Hepatocyte (in vitro differentiated cells): ENCODE measurements at regions not wholly inside any gene's neighbourhood (a gene's known extent, or its start where the extent isn't known, plus 50 kb on each side); places are given as distances from the start of the nearest gene placed in this dataset.
"Not testable (repeated sequence)": the region's sequence is repeated elsewhere in the genome, so short reads cannot be mapped to it uniquely, and the experiment has no call there.

Source experiments
- DNase-seq: peaks from one replicate; pipeline ENCODE4 v3.0.0-alpha.2; 2016; ENCODE audit warnings: low spot score
- H2AFZ ChIP-seq: fragments of 200-600 bp; sonication (generic); 2 replicates; pipeline ENCODE4 v1.6.0; 2016; ENCODE audit warnings: antibody characterized with exemption, mild to moderate bottlenecking
- H3K27ac ChIP-seq: fragments of 200-600 bp; sonication (generic); 2 replicates; pipeline ENCODE4 v1.5.1; 2016; ENCODE audit warnings: mild to moderate bottlenecking
- H3K27me3 ChIP-seq: fragments of 200-600 bp; sonication (generic); 2 replicates; pipeline ENCODE4 v1.6.1; 2016
- H3K36me3 ChIP-seq: fragments of 200-600 bp; sonication (generic); replicated peaks from 2 replicates; pipeline ENCODE4 v1.5.1; 2016; ENCODE audit warnings: low read depth; ENCODE audit not compliant: insufficient read depth
- H3K4me1 ChIP-seq: fragments of 200-600 bp; sonication (generic); 2 replicates; pipeline ENCODE4 v1.5.1; 2016; ENCODE audit warnings: mild to moderate bottlenecking, moderate library complexity; ENCODE audit not compliant: insufficient read depth
- H3K4me2 ChIP-seq: fragments of 200-600 bp; sonication (generic); 2 replicates; pipeline ENCODE4 v1.6.0; 2016
- H3K4me3 ChIP-seq: fragments of 200-600 bp; sonication (generic); 2 replicates; pipeline ENCODE4 v1.5.1; 2016; ENCODE audit warnings: mild to moderate bottlenecking
- H3K79me2 ChIP-seq: fragments of 200-600 bp; sonication (generic); 2 replicates; pipeline ENCODE4 v1.6.0; 2017; ENCODE audit warnings: mild to moderate bottlenecking
- H3K9me2 ChIP-seq: fragments of 200-600 bp; sonication (generic); replicated peaks from 2 replicates; pipeline ENCODE4 v1.6.0; 2017; ENCODE audit warnings: mild to moderate bottlenecking; ENCODE audit not compliant: insufficient read depth
- H3K9me3 ChIP-seq: fragments of 200-600 bp; sonication (generic); 2 replicates; pipeline ENCODE4 v1.5.1; 2016; ENCODE audit warnings: low read depth, mild to moderate bottlenecking
- H4K20me1 ChIP-seq: fragments of 200-600 bp; sonication (generic); 2 replicates; pipeline ENCODE4 v1.6.0; 2016; ENCODE audit warnings: mild to moderate bottlenecking; ENCODE audit not compliant: insufficient read depth, poor library complexity, severe bottlenecking
- CTCF ChIP-seq: fragments of 200-600 bp; sonication (generic); IDR thresholded peaks from 2 replicates; pipeline ENCODE4 v1.5.1; 2016; ENCODE audit warnings: antibody characterized with exemption, mild to moderate bottlenecking; ENCODE audit not compliant: poor library complexity
- EZH2 ChIP-seq: fragments of 200-600 bp; sonication (generic); IDR thresholded peaks from 2 replicates; pipeline ENCODE4 v1.6.1; 2016; ENCODE audit warnings: antibody characterized with exemption, mild to moderate bottlenecking, borderline replicate concordance
- EZH2phosphoT487 ChIP-seq: fragments of 200-600 bp; sonication (generic); IDR thresholded peaks from one replicate; pipeline ENCODE4 v1.6.1; 2018; ENCODE audit warnings: antibody characterized with exemption, mild to moderate bottlenecking, low read depth, moderate library complexity; ENCODE audit not compliant: unreplicated experiment, severe bottlenecking
- WGBS: methylation state at CpG from one replicate; pipeline ENCODE4 v1.1.6; 2016; ENCODE audit warnings: low lambda C conversion rate; ENCODE audit errors: missing lambda C conversion rate; 5-methylcytosine and 5-hydroxymethylcytosine counted together

DNA sequence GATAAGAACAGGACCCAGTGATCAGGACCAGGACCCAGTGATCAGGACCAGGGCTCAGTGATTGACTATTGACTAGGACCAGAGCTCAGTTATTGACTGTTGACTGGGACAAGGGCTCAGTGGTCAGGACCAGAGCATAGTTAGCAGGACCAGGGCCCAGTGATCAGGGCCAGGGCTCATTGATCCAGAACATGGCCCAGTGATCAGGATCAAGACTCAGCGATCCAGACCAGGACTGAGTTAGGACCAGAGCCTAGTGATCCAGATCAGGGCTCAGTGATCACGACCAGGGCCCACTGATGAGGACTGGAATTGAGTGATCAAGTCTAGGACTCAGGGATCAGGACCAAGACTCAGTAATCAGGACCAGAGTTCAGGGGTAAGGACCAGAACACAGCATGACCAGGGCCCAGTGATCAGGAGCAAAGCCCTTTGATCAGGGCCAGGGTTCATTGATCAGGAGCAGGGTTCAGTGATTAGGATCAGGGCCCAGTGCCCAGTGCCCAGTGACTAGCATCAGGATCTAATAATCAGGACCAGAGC is 176.0 kb downstream of the TMEM121 start:
- no peak for DNase-seq
- Histone ChIP-seq H3K4me2 (no peak overlapping the region), H3K4me1 (no peaks in the 10 kb centered on the region), H3K27ac (no peak overlapping the region), H3K9me2 (no peaks in the 10 kb centered on the region), H4K20me1 (no peaks in the 10 kb centered on the region), H3K36me3 (no peaks in the 10 kb centered on the region), H3K79me2 (no peaks in the 10 kb centered on the region), H3K27me3 (no peaks in the 10 kb centered on the region), H2AFZ (no peak overlapping the region), H3K4me3 (no peak overlapping the region), H3K9me3 (no peaks in the 10 kb centered on the region)
- 34% methylated on average over 2 of the region's 2 CpGs for WGBS
- TF ChIP-seq EZH2 (no peak), CTCF (no peak), EZH2phosphoT487 (no peak)

DNA sequence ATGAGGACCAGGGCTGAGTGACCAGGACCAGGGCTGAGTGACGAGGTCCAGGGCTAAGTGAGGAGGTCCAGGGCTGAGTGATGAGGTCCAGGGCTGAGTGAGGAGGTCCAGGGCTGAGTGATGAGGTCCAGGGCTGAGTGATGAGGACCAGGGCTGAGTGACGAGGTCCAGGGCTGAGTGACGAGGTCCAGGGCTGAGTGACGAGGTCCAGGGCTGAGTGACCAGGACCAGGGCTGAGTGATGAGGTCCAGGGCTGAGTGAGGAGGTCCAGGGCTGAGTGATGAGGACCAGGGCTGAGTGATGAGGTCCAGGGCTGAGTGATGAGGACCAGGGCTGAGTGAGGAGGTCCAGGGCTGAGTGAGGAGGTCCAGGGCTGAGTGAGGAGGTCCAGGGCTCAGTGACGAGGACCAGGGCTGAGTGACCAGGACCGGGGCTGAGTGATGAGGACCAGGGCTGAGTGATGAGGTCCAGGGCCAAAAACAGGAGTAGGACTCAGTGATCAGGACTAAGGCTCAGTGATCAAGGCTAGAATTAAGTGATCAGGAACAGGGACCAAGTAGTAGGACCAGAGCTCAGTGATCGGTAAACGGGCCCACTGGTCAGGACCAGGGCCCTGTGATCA is 176.8 kb downstream of the TMEM121 start:
- H3K9me2 ChIP-seq, H2AFZ ChIP-seq, H3K4me2 ChIP-seq, H3K36me3 ChIP-seq, H4K20me1 ChIP-seq, H3K79me2 ChIP-seq, H3K9me3 ChIP-seq, DNase-seq, H3K4me1 ChIP-seq, H3K27me3 ChIP-seq, H3K27ac ChIP-seq, H3K4me3 ChIP-seq: not testable (repeated sequence)
- WGBS: 39% methylated on average over 3 of the region's 8 CpGs

GRCh38 chr14:105704091-105704490 is 177.7 kb downstream of the TMEM121 start:
- not testable (repeated sequence) for H3K27me3 ChIP-seq, H3K4me3 ChIP-seq, H3K36me3 ChIP-seq, H3K9me3 ChIP-seq, H4K20me1 ChIP-seq, H3K4me1 ChIP-seq, H3K27ac ChIP-seq, DNase-seq, H2AFZ ChIP-seq, H3K4me2 ChIP-seq, H3K9me2 ChIP-seq, H3K79me2 ChIP-seq
- 88% methylated on average over 9 of the region's 10 CpGs for WGBS

- not testable (repeated sequence) for H3K4me1 ChIP-seq, H3K79me2 ChIP-seq, H3K9me2 ChIP-seq, H3K9me3 ChIP-seq, DNase-seq, H3K27ac ChIP-seq, H3K27me3 ChIP-seq, H3K36me3 ChIP-seq, H2AFZ ChIP-seq, H4K20me1 ChIP-seq, H3K4me2 ChIP-seq, H3K4me3 ChIP-seq
- 55% methylated on average over 5 of the region's 10 CpGs for WGBS
Measured at GRCh38 chr14:105704492-105704891, 178.1 kb downstream of the TMEM121 start.

GRCh38 chr14:105705512-105705861 is 179.1 kb downstream of the TMEM121 start:
- 78% methylated on average over 4 of the region's 4 CpGs for WGBS
- H3K79me2 ChIP-seq, H3K4me3 ChIP-seq, H3K36me3 ChIP-seq, DNase-seq, H3K9me3 ChIP-seq, H3K27ac ChIP-seq, H3K27me3 ChIP-seq, H3K9me2 ChIP-seq, H4K20me1 ChIP-seq, H3K4me1 ChIP-seq, H2AFZ ChIP-seq, H3K4me2 ChIP-seq: not testable (repeated sequence)

- not testable (repeated sequence) for H2AFZ ChIP-seq, H3K4me2 ChIP-seq, H3K79me2 ChIP-seq, H3K27me3 ChIP-seq, DNase-seq, H3K9me2 ChIP-seq, H3K27ac ChIP-seq, H3K36me3 ChIP-seq, H3K4me1 ChIP-seq, H3K9me3 ChIP-seq, H3K4me3 ChIP-seq, H4K20me1 ChIP-seq
- 61% methylated on average over 12 of the region's 12 CpGs for WGBS
Measured at GRCh38 chr14:105705862-105706700, 179.7 kb downstream of the TMEM121 start.

DNA sequence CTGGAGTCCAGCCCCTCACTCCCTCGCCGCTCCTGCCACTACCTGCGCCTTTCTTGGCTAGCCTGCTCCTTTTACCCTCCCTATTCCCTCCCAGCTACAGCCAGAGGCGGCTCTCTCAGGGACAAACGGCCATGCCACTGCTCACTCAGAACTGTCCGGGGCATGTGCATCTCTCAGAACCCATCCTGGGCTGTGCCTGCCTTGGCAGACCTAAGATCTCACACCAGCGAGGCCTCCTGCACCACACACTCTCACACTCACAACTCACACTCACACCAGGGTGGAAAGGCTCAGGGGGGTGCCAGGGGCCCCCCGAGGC is 180.3 kb downstream of the TMEM121 start:
- H3K79me2 ChIP-seq, H4K20me1 ChIP-seq, DNase-seq, H3K9me3 ChIP-seq, H3K9me2 ChIP-seq, H3K36me3 ChIP-seq, H3K4me2 ChIP-seq, H3K4me3 ChIP-seq, H3K27me3 ChIP-seq, H3K4me1 ChIP-seq, H2AFZ ChIP-seq, H3K27ac ChIP-seq: not testable (repeated sequence)
- WGBS: 62% methylated on average over 8 of the region's 8 CpGs

- WGBS: 91% methylated on average over 18 of the region's 23 CpGs
- not testable (repeated sequence) for H3K27ac ChIP-seq, DNase-seq
Measured at GRCh38 chr14:105707099-105707498, 180.7 kb downstream of the TMEM121 start.

More at GRCh38 chr14:105707099-105707498, 180.7 kb downstream of the TMEM121 start:
- H3K4me2 ChIP-seq, H3K9me2 ChIP-seq, H3K79me2 ChIP-seq, H4K20me1 ChIP-seq, H3K27me3 ChIP-seq, H2AFZ ChIP-seq, H3K36me3 ChIP-seq, H3K4me1 ChIP-seq, H3K4me3 ChIP-seq, H3K9me3 ChIP-seq: not testable (repeated sequence)
